HG02763 (cell line): ENCODE measurements at regions not wholly inside any gene's neighbourhood (a gene's known extent, or its start where the extent isn't known, plus 50 kb on each side); places are given as distances from the start of the nearest gene placed in this dataset.

Experiments used
- ATAC-seq: cut with Tn5 transposase; IDR thresholded peaks from one replicate; pipeline ENCODE4 v1.9.1; 2021; ENCODE audit warnings: mild to moderate bottlenecking, moderate library complexity; ENCODE audit not compliant: unreplicated experiment

GRCh38 chr18:73478191-73478590 lies 610.4 kb upstream of the NETO1 start:
- ATAC-seq = no peak

- ATAC-seq = no peak
Measured at GRCh38 chr18:73476031-73476430, 608.2 kb upstream of the NETO1 start.

GRCh38 chr18:73462092-73462491 lies 594.3 kb upstream of the NETO1 start:
- ATAC-seq = no peak

GRCh38 chr18:73461780-73462059 lies 593.9 kb upstream of the NETO1 start:
- no peak for ATAC-seq

GRCh38 chr18:73461038-73461779 lies 593.4 kb upstream of the NETO1 start:
- no peak for ATAC-seq

GRCh38 chr18:73458186-73458964 lies 590.6 kb upstream of the NETO1 start:
- no peak for ATAC-seq

GRCh38 chr18:73456643-73457042 lies 588.9 kb upstream of the NETO1 start:
- no peak for ATAC-seq

GRCh38 chr18:73452866-73453265 lies 585.1 kb upstream of the NETO1 start:
- ATAC-seq = no peak

GRCh38 chr18:73446502-73446901 lies 578.7 kb upstream of the NETO1 start:
- ATAC-seq = no peak

GRCh38 chr18:73431620-73432019 lies 563.8 kb upstream of the NETO1 start:
- ATAC-seq = no peak

GRCh38 chr18:73421010-73421409 lies 553.2 kb upstream of the NETO1 start:
- no peak for ATAC-seq

- ATAC-seq = no peak
Measured at GRCh38 chr18:73419531-73419930, 551.7 kb upstream of the NETO1 start.

- no peak for ATAC-seq
Measured at GRCh38 chr18:73414598-73414997, 546.8 kb upstream of the NETO1 start.

- no peak for ATAC-seq
Measured at GRCh38 chr18:73414069-73414468, 546.3 kb upstream of the NETO1 start.

GRCh38 chr18:73409242-73409641 lies 541.5 kb upstream of the NETO1 start:
- ATAC-seq = no peak

GRCh38 chr18:73408469-73408868 lies 540.7 kb upstream of the NETO1 start:
- no peak for ATAC-seq

GRCh38 chr18:73407506-73407905 lies 539.7 kb upstream of the NETO1 start:
- ATAC-seq = no peak

- ATAC-seq = no peak
Measured at GRCh38 chr18:73384246-73384645, 516.5 kb upstream of the NETO1 start.

GRCh38 chr18:73381699-73382036 lies 513.9 kb upstream of the NETO1 start:
- no peak for ATAC-seq

- ATAC-seq = no peak
Measured at GRCh38 chr18:73381016-73381698, 513.4 kb upstream of the NETO1 start.

- ATAC-seq = no peak
Measured at GRCh38 chr18:73366713-73367112, 498.9 kb upstream of the NETO1 start.

- no peak for ATAC-seq
Measured at GRCh38 chr18:73365018-73365417, 497.2 kb upstream of the NETO1 start.
